Activated CD4-positive, alpha-beta memory T cell treated with anti-CD3 and anti-CD28 coated beads for 36 hours (primary cell): ENCODE measurements at regions not wholly inside any gene's neighbourhood (a gene's known extent, or its start where the extent isn't known, plus 50 kb on each side); places are given as distances from the start of the nearest gene placed in this dataset.

Source experiments
- CTCF ChIA-PET: fragments of 350-600 bp; sonication (Branson Sonifier 250); formaldehyde crosslinking; loops from one replicate; lab custom pipeline; 2021; ENCODE audit warnings: antibody characterized with exemption, inconsistent platforms; lab: Charles Lee
- POLR2A ChIA-PET: fragments of 350-600 bp; sonication (Branson Sonifier 250); formaldehyde crosslinking; loops from one replicate; lab custom pipeline; 2021; ENCODE audit warnings: antibody characterized with exemption; lab: Charles Lee
- DNase-seq: peaks from one replicate; pipeline ENCODE4 v3.0.0-alpha.2; 2020
- H3K27ac Mint-ChIP-seq: one replicate; pipeline ENCODE4 v1.8.0; 2021; ENCODE audit warnings: mixed read lengths
- H3K27me3 Mint-ChIP-seq: one replicate; pipeline ENCODE4 v1.8.0; 2021; ENCODE audit warnings: mixed read lengths
- H3K36me3 Mint-ChIP-seq: one replicate; pipeline ENCODE4 v1.8.0; 2021; ENCODE audit warnings: mixed read lengths
- H3K4me1 Mint-ChIP-seq: one replicate; pipeline ENCODE4 v1.8.0; 2021; ENCODE audit warnings: low read depth, mixed read lengths
- H3K4me3 Mint-ChIP-seq: one replicate; pipeline ENCODE4 v1.8.0; 2021; ENCODE audit warnings: mild to moderate bottlenecking, mixed read lengths
- H3K9me3 Mint-ChIP-seq: one replicate; pipeline ENCODE4 v1.8.0; 2021; ENCODE audit warnings: mixed read lengths
- intact Hi-C: fragments of 100-400 bp; cut with micrococcal nuclease; formaldehyde crosslinking; loops from one replicate; pipeline ENCODE4 v1.15.1; 2023

GRCh38 chr13:82766732-82767321 lies 1115.4 kb downstream of the SLITRK1 start:
- POLR2A ChIA-PET = no interaction called here
- H3K4me1 Mint-ChIP-seq = no peaks in the 10 kb centered on the region
- peaks cover 20% of the 10 kb centered on the region for H3K9me3 Mint-ChIP-seq
- H3K36me3 Mint-ChIP-seq = no peaks in the 10 kb centered on the region
- no peak overlapping the region for H3K4me3 Mint-ChIP-seq
- no peaks in the 10 kb centered on the region for H3K27me3 Mint-ChIP-seq
- no peak overlapping the region for H3K27ac Mint-ChIP-seq
- DNase-seq = no peak
- intact Hi-C loops = no loop called here
- CTCF ChIA-PET = no interaction called here

GRCh38 chr13:82758044-82758443 lies 1124.2 kb downstream of the SLITRK1 start:
- intact Hi-C loops = no loop called here
- POLR2A ChIA-PET = no interaction called here
- CTCF ChIA-PET = no interaction called here
- no peak for DNase-seq
- H3K27me3 Mint-ChIP-seq = no peaks in the 10 kb centered on the region
- H3K9me3 Mint-ChIP-seq = peaks cover 5% of the 10 kb centered on the region
- no peak overlapping the region for H3K4me3 Mint-ChIP-seq
- no peak overlapping the region for H3K27ac Mint-ChIP-seq
- H3K36me3 Mint-ChIP-seq = no peaks in the 10 kb centered on the region
- no peaks in the 10 kb centered on the region for H3K4me1 Mint-ChIP-seq

GRCh38 chr13:82751206-82751605 lies 1131.1 kb downstream of the SLITRK1 start:
- ChIA-PET POLR2A (no interaction called here), CTCF (no interaction called here)
- Mint-ChIP-seq H3K9me3 (no peaks in the 10 kb centered on the region), H3K4me1 (no peaks in the 10 kb centered on the region), H3K27ac (no peak overlapping the region), H3K4me3 (no peak overlapping the region), H3K27me3 (no peaks in the 10 kb centered on the region), H3K36me3 (no peaks in the 10 kb centered on the region)
- intact Hi-C loops = no loop called here
- DNase-seq = no peak

GRCh38 chr13:82749551-82749950 lies 1132.7 kb downstream of the SLITRK1 start:
- ChIA-PET CTCF (no interaction called here), POLR2A (no interaction called here)
- DNase-seq = no peak
- intact Hi-C loops = no loop called here
- H3K9me3 Mint-ChIP-seq = no peaks in the 10 kb centered on the region
- H3K4me1 Mint-ChIP-seq = no peaks in the 10 kb centered on the region
- H3K4me3 Mint-ChIP-seq = no peak overlapping the region
- H3K36me3 Mint-ChIP-seq = no peaks in the 10 kb centered on the region
- H3K27me3 Mint-ChIP-seq = no peaks in the 10 kb centered on the region
- H3K27ac Mint-ChIP-seq = no peak overlapping the region

GRCh38 chr13:82747958-82748357 lies 1134.3 kb downstream of the SLITRK1 start:
- intact Hi-C loops = no loop called here
- ChIA-PET CTCF (no interaction called here), POLR2A (no interaction called here)
- Mint-ChIP-seq H3K27me3 (no peaks in the 10 kb centered on the region), H3K4me1 (no peaks in the 10 kb centered on the region), H3K36me3 (no peaks in the 10 kb centered on the region), H3K4me3 (no peak overlapping the region), H3K9me3 (no peaks in the 10 kb centered on the region), H3K27ac (no peak overlapping the region)
- no peak for DNase-seq

- intact Hi-C loops = no loop called here
- H3K4me1 Mint-ChIP-seq = no peaks in the 10 kb centered on the region
- H3K27me3 Mint-ChIP-seq = no peaks in the 10 kb centered on the region
- no peak for DNase-seq
- ChIA-PET CTCF (no interaction called here), POLR2A (no interaction called here)
- H3K27ac Mint-ChIP-seq = no peak overlapping the region
- no peaks in the 10 kb centered on the region for H3K9me3 Mint-ChIP-seq
- no peak overlapping the region for H3K4me3 Mint-ChIP-seq
- no peaks in the 10 kb centered on the region for H3K36me3 Mint-ChIP-seq
Observed at GRCh38 chr13:82747291-82747690, 1135.0 kb downstream of the SLITRK1 start.

- H3K27me3 Mint-ChIP-seq = no peaks in the 10 kb centered on the region
- no peak overlapping the region for H3K27ac Mint-ChIP-seq
- intact Hi-C loops = no loop called here
- no peaks in the 10 kb centered on the region for H3K36me3 Mint-ChIP-seq
- CTCF ChIA-PET = no interaction called here
- peaks cover 10% of the 10 kb centered on the region for H3K9me3 Mint-ChIP-seq
- no peaks in the 10 kb centered on the region for H3K4me1 Mint-ChIP-seq
- no peak for DNase-seq
- H3K4me3 Mint-ChIP-seq = no peak overlapping the region
- POLR2A ChIA-PET = no interaction called here
Observed at GRCh38 chr13:82740442-82740841, 1141.8 kb downstream of the SLITRK1 start.

GRCh38 chr13:82739881-82740280 lies 1142.4 kb downstream of the SLITRK1 start:
- ChIA-PET CTCF (no interaction called here), POLR2A (no interaction called here)
- no peak overlapping the region for H3K4me3 Mint-ChIP-seq
- no peaks in the 10 kb centered on the region for H3K4me1 Mint-ChIP-seq
- H3K27me3 Mint-ChIP-seq = no peaks in the 10 kb centered on the region
- intact Hi-C loops = no loop called here
- no peak for DNase-seq
- H3K36me3 Mint-ChIP-seq = no peaks in the 10 kb centered on the region
- H3K27ac Mint-ChIP-seq = no peak overlapping the region
- H3K9me3 Mint-ChIP-seq = peaks cover 10% of the 10 kb centered on the region

GRCh38 chr13:82729401-82729800 lies 1152.9 kb downstream of the SLITRK1 start:
- no peaks in the 10 kb centered on the region for H3K27me3 Mint-ChIP-seq
- DNase-seq = no peak
- ChIA-PET CTCF (no interaction called here), POLR2A (no interaction called here)
- intact Hi-C loops = no loop called here
- no peak overlapping the region for H3K27ac Mint-ChIP-seq
- no peaks in the 10 kb centered on the region for H3K36me3 Mint-ChIP-seq
- H3K4me3 Mint-ChIP-seq = no peak overlapping the region
- H3K9me3 Mint-ChIP-seq = no peaks in the 10 kb centered on the region
- H3K4me1 Mint-ChIP-seq = no peaks in the 10 kb centered on the region

GRCh38 chr13:82720986-82721385 lies 1161.3 kb downstream of the SLITRK1 start:
- Mint-ChIP-seq H3K27me3 (no peaks in the 10 kb centered on the region), H3K9me3 (peaks cover 2% of the 10 kb centered on the region), H3K4me3 (no peak overlapping the region), H3K36me3 (no peaks in the 10 kb centered on the region), H3K4me1 (no peaks in the 10 kb centered on the region), H3K27ac (no peak overlapping the region)
- CTCF ChIA-PET = no interaction called here
- no peak for DNase-seq
- intact Hi-C loops = no loop called here
- POLR2A ChIA-PET = no interaction called here

- CTCF ChIA-PET = no interaction called here
- no peaks in the 10 kb centered on the region for H3K4me1 Mint-ChIP-seq
Observed at GRCh38 chr13:82719987-82720386, 1162.3 kb downstream of the SLITRK1 start.

GRCh38 chr13:82717249-82717648 lies 1165.0 kb downstream of the SLITRK1 start:
- ChIA-PET POLR2A (no interaction called here), CTCF (no interaction called here)
- Mint-ChIP-seq H3K4me3 (no peak overlapping the region), H3K27ac (no peak overlapping the region), H3K36me3 (no peaks in the 10 kb centered on the region), H3K4me1 (no peaks in the 10 kb centered on the region), H3K27me3 (no peaks in the 10 kb centered on the region), H3K9me3 (peaks cover 2% of the 10 kb centered on the region)
- no peak for DNase-seq
- intact Hi-C loops = no loop called here

More at GRCh38 chr13:82719987-82720386, 1162.3 kb downstream of the SLITRK1 start:
- peaks cover 2% of the 10 kb centered on the region for H3K9me3 Mint-ChIP-seq
- H3K4me3 Mint-ChIP-seq = no peak overlapping the region
- no peaks in the 10 kb centered on the region for H3K27me3 Mint-ChIP-seq
- H3K27ac Mint-ChIP-seq = no peak overlapping the region
- intact Hi-C loops = no loop called here
- no peaks in the 10 kb centered on the region for H3K36me3 Mint-ChIP-seq
- POLR2A ChIA-PET = no interaction called here
- DNase-seq = no peak

GRCh38 chr13:82713687-82714405 lies 1168.4 kb downstream of the SLITRK1 start:
- H3K4me1 Mint-ChIP-seq = no peaks in the 10 kb centered on the region
- H3K27ac Mint-ChIP-seq = no peak overlapping the region
- no peaks in the 10 kb centered on the region for H3K9me3 Mint-ChIP-seq
- no peaks in the 10 kb centered on the region for H3K36me3 Mint-ChIP-seq
- POLR2A ChIA-PET = no interaction called here
- CTCF ChIA-PET = no interaction called here
- no peak overlapping the region for H3K4me3 Mint-ChIP-seq
- no peak for DNase-seq
- H3K27me3 Mint-ChIP-seq = no peaks in the 10 kb centered on the region
- intact Hi-C loops = no loop called here
